HG03159 (cell line): ENCODE measurements at regions not wholly inside any gene's neighbourhood (a gene's known extent, or its start where the extent isn't known, plus 50 kb on each side); places are given as distances from the start of the nearest gene placed in this dataset.

ENCODE experiments used
- ATAC-seq: cut with Tn5 transposase; IDR thresholded peaks from one replicate; pipeline ENCODE4 v1.9.1; 2021; ENCODE audit warnings: mild to moderate bottlenecking, moderate library complexity; ENCODE audit not compliant: unreplicated experiment

GRCh38 chr1:239538239-239538988 lies 152.0 kb downstream of the CHRM3 start:
- ATAC-seq, result no peak

DNA sequence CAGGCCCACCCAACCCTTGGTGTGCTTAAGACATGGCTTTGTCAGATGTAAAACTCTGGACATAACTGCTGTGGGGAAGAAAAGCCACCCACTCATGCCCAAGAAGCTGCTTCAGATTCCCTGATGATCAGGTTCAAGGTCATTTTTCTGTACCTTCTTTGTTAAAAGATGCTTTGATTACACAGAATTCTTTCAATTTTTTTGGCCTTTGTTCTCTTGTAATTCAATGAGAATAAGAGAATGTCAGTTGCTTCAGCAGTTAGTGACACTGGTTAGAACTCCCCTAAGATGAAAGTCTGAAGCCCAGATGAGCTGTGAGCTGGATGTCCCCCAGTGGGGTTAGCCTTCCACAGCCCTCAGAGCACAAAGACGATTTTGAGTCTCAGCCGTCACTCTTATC lies 152.7 kb downstream of the CHRM3 start:
- no peak for ATAC-seq

GRCh38 chr1:239539812-239540211 lies 153.4 kb downstream of the CHRM3 start:
- no peak for ATAC-seq

DNA sequence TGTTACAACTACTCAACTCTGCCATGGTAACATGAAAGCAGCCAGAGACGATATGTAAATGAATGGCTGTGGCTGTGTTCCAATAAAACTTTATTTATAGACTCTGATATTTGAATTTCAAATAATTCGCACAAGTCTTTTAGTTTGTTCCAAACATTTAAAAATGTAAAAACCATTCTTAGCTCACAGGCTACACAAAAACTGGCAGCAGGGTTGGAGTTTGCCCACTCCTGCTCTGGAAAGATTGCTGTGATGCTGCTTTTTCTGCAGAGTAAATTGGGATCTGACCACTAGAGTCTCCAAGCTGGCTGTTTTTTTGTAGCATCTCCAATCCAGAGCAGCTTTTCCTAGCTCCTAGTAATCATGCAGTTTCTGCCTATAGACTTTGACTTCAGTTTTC lies 157.5 kb downstream of the CHRM3 start:
- ATAC-seq, result no peak

- no peak for ATAC-seq
These were observed 159.1 kb downstream of the CHRM3 start for GRCh38 chr1:239545466-239545865.

DNA sequence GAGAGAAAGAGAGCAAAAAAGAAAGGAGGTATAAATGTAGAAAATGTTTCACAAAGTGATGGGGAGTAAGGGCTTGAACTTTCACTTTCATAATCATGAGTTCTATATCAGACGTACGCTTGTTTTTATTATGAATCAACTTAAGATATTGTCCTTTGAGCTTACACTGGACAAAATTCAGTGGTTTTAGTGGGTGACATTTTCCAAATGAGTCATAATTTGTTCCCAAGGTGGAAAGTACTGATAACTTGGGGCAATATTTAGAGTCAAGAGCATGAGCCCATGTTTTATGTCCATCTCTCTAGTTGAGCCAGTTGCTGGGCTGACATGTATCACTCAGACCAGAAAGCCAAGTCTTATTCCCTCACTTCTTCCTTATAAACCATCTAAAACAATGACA lies 161.6 kb downstream of the CHRM3 start:
- no peak for ATAC-seq

GRCh38 chr1:239550178-239550577 lies 163.8 kb downstream of the CHRM3 start:
- no peak for ATAC-seq

- ATAC-seq, result no peak
These were observed 169.0 kb downstream of the CHRM3 start for GRCh38 chr1:239555350-239555749.

DNA sequence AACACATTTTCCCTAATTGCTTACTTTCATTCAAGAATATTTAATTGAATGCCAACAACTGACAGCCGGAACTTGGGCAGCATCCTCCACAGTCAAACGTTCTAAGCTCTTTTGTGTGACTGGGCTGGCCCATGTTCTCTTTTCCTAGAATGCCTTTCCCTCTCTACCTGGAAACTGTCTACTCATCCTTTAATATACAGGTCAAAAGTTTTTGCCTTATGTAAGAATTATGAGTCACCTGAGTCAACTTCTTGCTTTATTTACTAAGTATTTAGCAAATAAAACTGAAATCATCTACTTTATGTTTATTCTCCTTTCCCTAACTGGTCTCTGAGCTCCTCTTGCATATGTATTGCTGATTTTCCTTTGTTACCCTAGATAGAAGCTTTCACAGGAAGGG lies 172.2 kb downstream of the CHRM3 start:
- no peak for ATAC-seq

- ATAC-seq, result no peak
These were observed 172.6 kb downstream of the CHRM3 start for GRCh38 chr1:239558991-239559390.

- ATAC-seq, result no peak
These were observed 174.6 kb downstream of the CHRM3 start for GRCh38 chr1:239560921-239561320.

DNA sequence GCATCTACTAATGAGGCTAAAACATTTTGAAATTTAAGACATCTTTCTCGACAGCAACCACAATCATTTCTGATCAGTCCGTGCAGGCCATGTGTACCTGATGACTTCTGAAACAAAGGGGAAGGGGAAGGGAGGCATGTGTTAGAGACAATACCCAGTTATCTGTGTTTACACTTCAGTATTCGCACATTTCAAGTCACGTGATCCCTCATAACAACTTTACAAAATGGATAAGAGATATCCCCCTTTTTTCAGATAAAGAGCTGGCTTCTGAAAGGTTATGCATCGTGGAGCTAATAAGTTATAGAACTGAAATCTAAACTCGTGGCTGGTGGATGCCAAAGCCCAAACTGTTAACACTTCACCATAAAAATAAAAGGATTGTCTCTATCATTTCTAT lies 175.7 kb downstream of the CHRM3 start:
- no peak for ATAC-seq

GRCh38 chr1:239563681-239564080 lies 177.3 kb downstream of the CHRM3 start:
- ATAC-seq, result no peak

- no peak for ATAC-seq
These were observed 179.7 kb downstream of the CHRM3 start for GRCh38 chr1:239566074-239566473.

GRCh38 chr1:239570878-239571277 lies 184.5 kb downstream of the CHRM3 start:
- no peak for ATAC-seq

GRCh38 chr1:239572183-239572582 lies 185.8 kb downstream of the CHRM3 start:
- ATAC-seq, result no peak

DNA sequence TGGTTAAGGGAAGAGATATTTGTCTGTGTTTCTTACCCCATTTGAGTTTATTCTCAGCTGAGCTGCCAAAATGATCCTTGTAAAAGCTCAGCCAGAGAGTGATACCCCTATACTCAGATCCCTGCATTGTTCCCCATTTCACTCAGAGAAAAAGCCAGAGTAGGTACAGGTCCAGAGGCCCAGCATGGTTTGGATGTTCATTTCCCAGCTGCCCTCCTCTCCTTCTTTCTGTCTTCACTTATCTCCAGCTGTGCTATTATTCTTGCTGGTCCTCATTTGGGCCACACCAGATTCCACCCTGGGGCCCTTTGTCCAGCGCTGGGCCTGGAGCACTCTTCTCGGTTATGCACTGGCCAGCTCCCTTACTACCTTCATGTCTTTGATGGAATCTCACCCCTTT lies 187.7 kb downstream of the CHRM3 start:
- no peak for ATAC-seq

DNA sequence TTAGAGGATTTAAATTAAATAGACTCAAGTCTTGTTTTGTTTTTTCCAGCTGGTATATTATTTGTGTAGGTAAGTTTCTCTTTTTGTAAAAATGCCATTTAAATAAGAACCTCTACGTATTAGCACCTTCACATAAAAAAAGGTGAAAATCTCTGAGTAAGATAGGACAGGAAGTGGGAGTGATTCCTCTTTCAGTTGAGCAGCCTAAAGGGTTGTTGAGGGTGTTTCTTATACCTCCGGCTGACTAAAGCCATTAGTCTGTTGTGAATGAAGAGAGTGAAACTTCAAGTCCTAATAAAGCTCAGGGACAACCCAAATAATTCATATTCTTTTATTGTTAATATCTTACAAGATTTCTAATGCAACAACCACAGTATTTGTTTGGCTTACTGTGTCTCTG lies 188.7 kb downstream of the CHRM3 start:
- no peak for ATAC-seq

GRCh38 chr1:239583536-239583935 lies 197.2 kb downstream of the CHRM3 start:
- ATAC-seq, result no peak

GRCh38 chr1:239586128-239586527 lies 199.8 kb downstream of the CHRM3 start:
- no peak for ATAC-seq

- no peak for ATAC-seq
These were observed 200.7 kb downstream of the CHRM3 start for GRCh38 chr1:239587066-239587465.

- no peak for ATAC-seq
These were observed 201.4 kb downstream of the CHRM3 start for GRCh38 chr1:239587574-239588369.
